SH-SY5Y (cell line): ENCODE measurements at regions not wholly inside any gene's neighbourhood (a gene's known extent, or its start where the extent isn't known, plus 50 kb on each side); places are given as distances from the start of the nearest gene placed in this dataset.

Source experiments
- GATA2 ChIP-seq: IDR thresholded peaks from 2 replicates; pipeline ENCODE4 v1.6.1; 2011; ENCODE audit warnings: mild to moderate bottlenecking, low read depth, low read length
- GATA3 ChIP-seq: IDR thresholded peaks from 2 replicates; pipeline ENCODE4 v1.6.1; 2011; ENCODE audit warnings: low read depth, mild to moderate bottlenecking, low read length, moderate library complexity

DNA sequence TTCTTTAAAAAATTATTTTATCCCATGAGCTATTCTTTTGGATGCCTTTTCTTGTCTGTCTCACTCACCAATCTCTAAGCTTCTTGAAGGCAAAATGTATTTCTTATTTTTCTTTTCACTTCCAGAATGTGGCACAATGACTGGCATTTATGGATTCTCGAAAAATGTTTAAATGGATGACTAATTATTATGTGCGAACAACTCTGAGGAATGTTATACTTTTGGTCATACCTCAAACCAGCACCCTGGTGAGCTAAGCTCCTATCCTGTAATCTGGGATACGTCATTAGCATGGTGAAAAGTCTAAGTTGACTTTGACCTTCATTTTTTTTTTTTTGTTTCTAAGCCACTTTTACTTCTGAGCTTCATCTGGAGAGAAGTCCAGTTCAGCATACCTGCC, 214.0 kb upstream of the CEP162 start:
- TF ChIP-seq GATA2 (no peak), GATA3 (no peak)
